ENCODE measurements at regions not wholly inside any gene's neighbourhood (a gene's known extent, or its start where the extent isn't known, plus 50 kb on each side); places are given as distances from the start of the nearest gene placed in this dataset.

- peak; percentile 48 for DNase-seq (ENCODE audit: low spot score)
Measured at GRCh38 chr11:19519912-19520641, 192.6 kb upstream of the NAV2 start.

GRCh38 chr11:19519353-19519752, 193.3 kb upstream of the NAV2 start:
- DNase-seq (ENCODE audit: low spot score), result peak; percentile 27

- no peak for DNase-seq (ENCODE audit: low spot score)
Measured at GRCh38 chr11:19513253-19513652, 199.4 kb upstream of the NAV2 start.

GRCh38 chr11:19512618-19513017, 200.0 kb upstream of the NAV2 start:
- no peak for DNase-seq (ENCODE audit: low spot score)

- DNase-seq (ENCODE audit: low spot score), result peak; percentile 84
Measured at GRCh38 chr11:19511413-19512183, 201.0 kb upstream of the NAV2 start.

- no peak for DNase-seq (ENCODE audit: low spot score)
Measured at GRCh38 chr11:19511066-19511412, 201.6 kb upstream of the NAV2 start.

GRCh38 chr11:19510468-19510867, 202.2 kb upstream of the NAV2 start:
- DNase-seq (ENCODE audit: low spot score), result no peak

GRCh38 chr11:19509215-19509614, 203.4 kb upstream of the NAV2 start:
- no peak for DNase-seq (ENCODE audit: low spot score)

GRCh38 chr11:19508165-19508564, 204.5 kb upstream of the NAV2 start:
- no peak for DNase-seq (ENCODE audit: low spot score)

GRCh38 chr11:19506816-19507486, 205.7 kb upstream of the NAV2 start:
- no peak for DNase-seq (ENCODE audit: low spot score)

GRCh38 chr11:19502691-19503253, 209.9 kb upstream of the NAV2 start:
- no peak for DNase-seq (ENCODE audit: low spot score)

GRCh38 chr11:19501631-19502030, 211.0 kb upstream of the NAV2 start:
- no peak for DNase-seq (ENCODE audit: low spot score)

GRCh38 chr11:19499999-19500398, 212.6 kb upstream of the NAV2 start:
- no peak for DNase-seq (ENCODE audit: low spot score)

- DNase-seq (ENCODE audit: low spot score), result no peak
Measured at GRCh38 chr11:19499026-19499669, 213.5 kb upstream of the NAV2 start.

- DNase-seq (ENCODE audit: low spot score), result no peak
Measured at GRCh38 chr11:19493446-19494213, 219.0 kb upstream of the NAV2 start.

GRCh38 chr11:19482319-19483100, 230.1 kb upstream of the NAV2 start:
- DNase-seq (ENCODE audit: low spot score), result no peak

GRCh38 chr11:19480540-19480939, 232.1 kb upstream of the NAV2 start:
- no peak for DNase-seq (ENCODE audit: low spot score)

GRCh38 chr11:19478891-19479290, 233.7 kb upstream of the NAV2 start:
- no peak for DNase-seq (ENCODE audit: low spot score)

- peak; percentile 86 for DNase-seq (ENCODE audit: low spot score)
Measured at GRCh38 chr11:19474954-19475721, 234.4 kb upstream of the E2F8 start.

GRCh38 chr11:19474211-19474610, 233.5 kb upstream of the E2F8 start:
- peak; percentile 18 for DNase-seq (ENCODE audit: low spot score)
